Gastroesophageal sphincter (tissue), 3 donors: ENCODE measurements at regions not wholly inside any gene's neighbourhood (a gene's known extent, or its start where the extent isn't known, plus 50 kb on each side); places are given as distances from the start of the nearest gene placed in this dataset.

ENCODE experiments used
- EP300 ChIP-seq: sonication (generic); formaldehyde crosslinking; IDR thresholded peaks from one replicate; pipeline ENCODE4 v1.6.1; 2017; ENCODE audit warnings: antibody characterized with exemption, mild to moderate bottlenecking
- POLR2A ChIP-seq, 2 donors: fragments of 450-650 bp; IDR thresholded peaks; one replicate each; pipeline ENCODE4 v1.6.1; 2017; ENCODE audit warnings: antibody characterized with exemption in 2 of 2, mild to moderate bottlenecking in 2 of 2, moderate library complexity in 1 of 2
- TF ChIP-seq, protein P1 (sequence below), 4 experiments: fragments of 200-600 bp in 2 of 4; fragments of 450-650 bp in 2 of 4; sonication (generic) in 1 of 4; IDR thresholded peaks; one replicate each; pipeline ENCODE4 v1.5.1; 2017 to 2019; ENCODE audit warnings: antibody characterized with exemption in 4 of 4, mild to moderate bottlenecking in 2 of 4, moderate library complexity in 2 of 4

DNA sequence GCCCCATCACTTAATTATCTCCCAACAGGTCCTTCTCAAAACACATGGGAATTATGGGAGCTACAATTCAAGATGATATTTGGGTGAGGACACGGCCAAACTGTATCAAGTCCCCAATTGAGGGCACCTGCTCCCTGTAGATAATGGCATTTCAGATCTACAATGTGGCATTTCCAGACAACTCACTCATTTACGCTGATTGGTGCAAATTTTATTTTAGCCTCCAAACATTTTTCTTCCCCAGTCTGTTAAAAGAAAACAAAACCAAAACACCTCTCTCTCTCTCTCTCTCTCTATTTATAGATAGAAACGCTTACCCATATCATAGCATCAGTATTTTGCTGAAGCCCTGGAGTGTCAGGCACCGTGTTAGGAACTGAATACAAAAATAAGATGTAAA, 148.7 kb upstream of the KLF6 start:
- TF ChIP-seq, protein P1, sequence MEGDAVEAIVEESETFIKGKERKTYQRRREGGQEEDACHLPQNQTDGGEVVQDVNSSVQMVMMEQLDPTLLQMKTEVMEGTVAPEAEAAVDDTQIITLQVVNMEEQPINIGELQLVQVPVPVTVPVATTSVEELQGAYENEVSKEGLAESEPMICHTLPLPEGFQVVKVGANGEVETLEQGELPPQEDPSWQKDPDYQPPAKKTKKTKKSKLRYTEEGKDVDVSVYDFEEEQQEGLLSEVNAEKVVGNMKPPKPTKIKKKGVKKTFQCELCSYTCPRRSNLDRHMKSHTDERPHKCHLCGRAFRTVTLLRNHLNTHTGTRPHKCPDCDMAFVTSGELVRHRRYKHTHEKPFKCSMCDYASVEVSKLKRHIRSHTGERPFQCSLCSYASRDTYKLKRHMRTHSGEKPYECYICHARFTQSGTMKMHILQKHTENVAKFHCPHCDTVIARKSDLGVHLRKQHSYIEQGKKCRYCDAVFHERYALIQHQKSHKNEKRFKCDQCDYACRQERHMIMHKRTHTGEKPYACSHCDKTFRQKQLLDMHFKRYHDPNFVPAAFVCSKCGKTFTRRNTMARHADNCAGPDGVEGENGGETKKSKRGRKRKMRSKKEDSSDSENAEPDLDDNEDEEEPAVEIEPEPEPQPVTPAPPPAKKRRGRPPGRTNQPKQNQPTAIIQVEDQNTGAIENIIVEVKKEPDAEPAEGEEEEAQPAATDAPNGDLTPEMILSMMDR (IDR thresholded peaks at IDR 0.05): no peak
- TF ChIP-seq POLR2A (IDR thresholded peaks at IDR 0.05): no peak
- no peak for TF ChIP-seq EP300
